PFSK-1 (cell line): ENCODE measurements at regions not wholly inside any gene's neighbourhood (a gene's known extent, or its start where the extent isn't known, plus 50 kb on each side); places are given as distances from the start of the nearest gene placed in this dataset.

Experiments
- FOXP2 ChIP-seq: optimal IDR thresholded peaks from 2 replicates; pipeline ENCODE3; 2011; ENCODE audit warnings: borderline replicate concordance, control low read depth, inconsistent platforms; ENCODE audit not compliant: insufficient read depth; ENCODE audit errors: extremely low read length, extremely low read depth
- POLR2AphosphoS5 ChIP-seq: IDR thresholded peaks from 2 replicates; pipeline ENCODE4 v1.6.1; 2012; ENCODE audit warnings: low read depth, mild to moderate bottlenecking, control low read depth, low read length, moderate library complexity
- REST ChIP-seq, 2 experiments: IDR thresholded peaks; 2 replicates each; pipeline versions ENCODE4 v1.6.1 to v1.8.0; 2011 to 2012; ENCODE audit warnings: low read depth in 2 of 2, low read length in 2 of 2, control low read depth in 1 of 2, inconsistent platforms in 1 of 2, mild to moderate bottlenecking in 1 of 2, moderate library complexity in 1 of 2; ENCODE audit not compliant: insufficient read depth in 1 of 2
- SIN3A ChIP-seq: IDR thresholded peaks from 2 replicates; pipeline ENCODE4 v1.6.1; 2012; ENCODE audit warnings: mild to moderate bottlenecking, low read length, moderate library complexity, borderline replicate concordance; ENCODE audit not compliant: insufficient read depth
- TAF1 ChIP-seq: IDR thresholded peaks from 2 replicates; pipeline ENCODE4 v1.6.1; 2012; ENCODE audit warnings: low read length, control low read depth, borderline replicate concordance; ENCODE audit not compliant: insufficient read depth

GRCh38 chr10:100670828-100671479 is 74.4 kb upstream of the PAX2 start:
- TF ChIP-seq FOXP2 (peak; percentile 46), TAF1 (no peak)

GRCh38 chr10:100672199-100672598 is 73.2 kb upstream of the PAX2 start:
- TF ChIP-seq SIN3A (no peak), POLR2AphosphoS5 (no peak), REST (IDR thresholded peaks at IDR 0.05; ENCODE audit: insufficient read depth in 1 of 2, low read depth in 2 of 2, low read length in 2 of 2) (no peak), FOXP2 (no peak)

- TF ChIP-seq FOXP2, result no peak
- TF ChIP-seq SIN3A, result no peak
- no peak for TF ChIP-seq POLR2AphosphoS5
- TF ChIP-seq TAF1, result no peak
- no peak for TF ChIP-seq REST (IDR thresholded peaks at IDR 0.05; ENCODE audit: insufficient read depth in 1 of 2, low read depth in 2 of 2, low read length in 2 of 2)
Measured at GRCh38 chr10:100677290-100677945, 68.0 kb upstream of the PAX2 start.

- TF ChIP-seq TAF1 (no peak), FOXP2 (no peak), REST (IDR thresholded peaks at IDR 0.05; ENCODE audit: insufficient read depth in 1 of 2, low read depth in 2 of 2, low read length in 2 of 2) (no peak), POLR2AphosphoS5 (no peak), SIN3A (no peak)
Measured at GRCh38 chr10:100679327-100679726, 66.1 kb upstream of the PAX2 start.

- no peak for TF ChIP-seq POLR2AphosphoS5
- no peak for TF ChIP-seq TAF1
- no peak for TF ChIP-seq REST (IDR thresholded peaks at IDR 0.05; ENCODE audit: insufficient read depth in 1 of 2, low read depth in 2 of 2, low read length in 2 of 2)
- TF ChIP-seq SIN3A, result no peak
- no peak for TF ChIP-seq FOXP2
Measured at GRCh38 chr10:100683004-100683403, 62.4 kb upstream of the PAX2 start.
